SK-N-SH (cell line): ENCODE measurements at regions not wholly inside any gene's neighbourhood (a gene's known extent, or its start where the extent isn't known, plus 50 kb on each side); places are given as distances from the start of the nearest gene placed in this dataset.

ENCODE experiments used
- CTCF ChIA-PET: fragments of 300-600, 350-600 bp; formaldehyde crosslinking; extraction: SDS; loops from one replicate; lab custom pipeline; 2021; lab: Yijun Ruan, JAX
- POLR2A ChIA-PET: fragments of 350-600 bp; sonication (Branson Sonifier 250); formaldehyde crosslinking; extraction: SDS; loops from one replicate; lab custom pipeline; 2020; ENCODE audit warnings: antibody characterized with exemption, inconsistent platforms; lab: Yijun Ruan, JAX
- DNase-seq: peaks from one replicate; pipeline ENCODE4 v3.0.0; 2012
- H2AFZ ChIP-seq: fragments of 200-600 bp; sonication (generic); 2 replicates; pipeline ENCODE4 v1.8.1; 2016; ENCODE audit warnings: antibody characterized with exemption, mild to moderate bottlenecking, low read depth
- H3F3A ChIP-seq: fragments of 200-600 bp; sonication (generic); replicated peaks from 2 replicates; pipeline ENCODE3; 2016; ENCODE audit warnings: antibody characterized with exemption, mild to moderate bottlenecking; ENCODE audit not compliant: insufficient read depth
- H3K27ac ChIP-seq, 2 experiments: fragments of 200-500 bp in 1 of 2; fragments of 200-600 bp in 1 of 2; sonication (Bioruptor generic) in 1 of 2; sonication (generic), shearing (Covaris generic) in 1 of 2; 2 replicates each; pipeline versions ENCODE4 v1.5.1 to v1.6.1; 2014 to 2016; ENCODE audit warnings: low read depth in 2 of 2, inconsistent platforms in 1 of 2, low read length in 1 of 2, mild to moderate bottlenecking in 1 of 2, mixed read lengths in 1 of 2
- H3K27me3 ChIP-seq: fragments of 200-600 bp; sonication (generic), shearing (Covaris generic); 2 replicates; pipeline ENCODE4 v1.6.1; 2016; ENCODE audit warnings: mixed run types; ENCODE audit not compliant: insufficient read depth
- H3K36me3 ChIP-seq, 2 experiments: fragments of 200-500 bp in 1 of 2; fragments of 200-600 bp in 1 of 2; sonication (Bioruptor generic) in 1 of 2; sonication (generic) in 1 of 2; replicated peaks in 1 of 2; 2 replicates each; pipeline versions ENCODE3 to v1.5.1; 2014 to 2016; ENCODE audit warnings: low read length in 1 of 2, mild to moderate bottlenecking in 1 of 2; ENCODE audit not compliant: insufficient read depth in 2 of 2, control insufficient read depth in 1 of 2
- H3K4me1 ChIP-seq, 2 experiments: fragments of 200-500 bp in 1 of 2; fragments of 200-600 bp in 1 of 2; sonication (Bioruptor generic) in 1 of 2; sonication (generic), shearing (Covaris generic) in 1 of 2; 2 replicates each; pipeline versions ENCODE4 v1.5.1 to v1.6.1; 2014 to 2016; ENCODE audit warnings: low read depth in 1 of 2, low read length in 1 of 2, mixed run types in 1 of 2; ENCODE audit not compliant: insufficient read depth in 2 of 2, control insufficient read depth in 1 of 2
- H3K4me2 ChIP-seq: fragments of 200-600 bp; sonication (generic), shearing (Covaris generic); 2 replicates; pipeline ENCODE4 v1.6.1; 2017; ENCODE audit warnings: mixed run types
- H3K4me3 ChIP-seq, 2 experiments: fragments of 200-500 bp in 1 of 2; fragments of 200-600 bp in 1 of 2; sonication (Bioruptor generic) in 1 of 2; sonication (generic), shearing (Covaris generic) in 1 of 2; 2 replicates each; pipeline versions ENCODE4 v1.5.1 to v1.8.1; 2014 to 2016; ENCODE audit warnings: low read depth in 2 of 2, inconsistent platforms in 1 of 2, low read length in 1 of 2, mild to moderate bottlenecking in 1 of 2, mixed read lengths in 1 of 2, moderate library complexity in 1 of 2
- H3K79me2 ChIP-seq: fragments of 200-600 bp; sonication (generic); 2 replicates; pipeline ENCODE4 v1.8.1; 2017; ENCODE audit warnings: mild to moderate bottlenecking; ENCODE audit not compliant: insufficient read depth
- H3K9ac ChIP-seq: fragments of 200-600 bp; sonication (generic); 2 replicates; pipeline ENCODE4 v1.6.1; 2017; ENCODE audit warnings: mixed run types
- H3K9me2 ChIP-seq: fragments of 200-600 bp; sonication (generic); 2 replicates; pipeline ENCODE4 v1.6.1; 2017; ENCODE audit warnings: mixed run types
- H3K9me3 ChIP-seq: fragments of 200-600 bp; sonication (generic); 2 replicates; pipeline ENCODE4 v1.6.1; 2017; ENCODE audit warnings: mixed run types, mild to moderate bottlenecking, moderate library complexity
- H4K20me1 ChIP-seq: fragments of 200-600 bp; sonication (generic); 2 replicates; pipeline ENCODE4 v1.6.1; 2017; ENCODE audit warnings: mild to moderate bottlenecking, mixed run types; ENCODE audit not compliant: insufficient read depth
- CHD2 ChIP-seq: fragments of 150-350 bp; IDR thresholded peaks from 2 replicates; pipeline ENCODE4 v1.6.1; 2018; ENCODE audit warnings: low read length; ENCODE audit not compliant: partially characterized antibody
- EP300 ChIP-seq, 2 experiments: IDR thresholded peaks; 2 replicates each; pipeline versions ENCODE4 v1.4.0 to v1.6.1; 2012; ENCODE audit warnings: borderline replicate concordance in 1 of 2, low read depth in 1 of 2, low read length in 1 of 2
- EZH2phosphoT487 ChIP-seq: fragments of 200-600 bp; sonication (generic); IDR thresholded peaks from 2 replicates; pipeline ENCODE4 v1.6.1; 2017; ENCODE audit warnings: low read depth, mixed run types, mild to moderate bottlenecking, antibody characterized with exemption, moderate library complexity, borderline replicate concordance
- FOSL2 ChIP-seq: IDR thresholded peaks from 2 replicates; pipeline ENCODE4 v1.4.0; 2012; ENCODE audit warnings: low read depth, mild to moderate bottlenecking, moderate library complexity, borderline replicate concordance
- JUND ChIP-seq: IDR thresholded peaks from 2 replicates; pipeline ENCODE4 v1.4.0; 2012
- MEF2A ChIP-seq: IDR thresholded peaks from 2 replicates; pipeline ENCODE4 v1.4.0; 2012; ENCODE audit warnings: low read depth, borderline replicate concordance
- NFIC ChIP-seq: IDR thresholded peaks from 2 replicates; pipeline ENCODE4 v1.4.0; 2012; ENCODE audit warnings: borderline replicate concordance
- NRF1 ChIP-seq: IDR thresholded peaks from 2 replicates; pipeline ENCODE4 v1.6.1; 2012; ENCODE audit warnings: low read depth, mild to moderate bottlenecking, low read length
- POLR2AphosphoS5 ChIP-seq: IDR thresholded peaks from 2 replicates; pipeline ENCODE4 v1.6.1; 2012; ENCODE audit warnings: low read depth, low read length
- RCOR1 ChIP-seq: fragments of 150-350 bp; IDR thresholded peaks from 2 replicates; pipeline ENCODE4 v1.6.1; 2017; ENCODE audit warnings: antibody characterized with exemption, low read length
- RFX5 ChIP-seq: IDR thresholded peaks from 2 replicates; pipeline ENCODE4 v1.6.1; 2012; ENCODE audit warnings: mild to moderate bottlenecking, improper control_type of control experiment, low read length
- RXRA ChIP-seq: IDR thresholded peaks from 2 replicates; pipeline ENCODE4 v1.4.0; 2012; ENCODE audit warnings: low read depth, mild to moderate bottlenecking, borderline replicate concordance
- SIN3A ChIP-seq: IDR thresholded peaks from 2 replicates; pipeline ENCODE4 v1.6.1; 2012; ENCODE audit warnings: low read depth, mild to moderate bottlenecking, low read length, moderate library complexity, borderline replicate concordance
- TAF1 ChIP-seq: IDR thresholded peaks from 2 replicates; pipeline ENCODE4 v1.6.1; 2012; ENCODE audit warnings: low read depth, mild to moderate bottlenecking, low read length, moderate library complexity, borderline replicate concordance
- TCF12 ChIP-seq: IDR thresholded peaks from 2 replicates; pipeline ENCODE4 v1.4.0; 2012
- WGBS: methylation state at CpG from one replicate; pipeline ENCODE4 v1.1.6; 2017; ENCODE audit warnings: low lambda C conversion rate; 5-methylcytosine and 5-hydroxymethylcytosine counted together
- TF ChIP-seq, protein P1 (sequence below): fragments of 200-600 bp; sonication (generic); IDR thresholded peaks from 2 replicates; pipeline ENCODE4 v1.6.1; 2017; ENCODE audit warnings: antibody characterized with exemption, mild to moderate bottlenecking, moderate library complexity
- TF ChIP-seq, protein P2 (sequence below): fragments of 150-350 bp; IDR thresholded peaks from 2 replicates; pipeline ENCODE4 v1.6.1; 2017; ENCODE audit warnings: antibody characterized with exemption, low read length, low read depth, borderline replicate concordance
- TF ChIP-seq, protein P3 (sequence below): IDR thresholded peaks from 2 replicates; pipeline ENCODE4 v1.4.0; 2012; ENCODE audit warnings: low read depth, borderline replicate concordance

DNA sequence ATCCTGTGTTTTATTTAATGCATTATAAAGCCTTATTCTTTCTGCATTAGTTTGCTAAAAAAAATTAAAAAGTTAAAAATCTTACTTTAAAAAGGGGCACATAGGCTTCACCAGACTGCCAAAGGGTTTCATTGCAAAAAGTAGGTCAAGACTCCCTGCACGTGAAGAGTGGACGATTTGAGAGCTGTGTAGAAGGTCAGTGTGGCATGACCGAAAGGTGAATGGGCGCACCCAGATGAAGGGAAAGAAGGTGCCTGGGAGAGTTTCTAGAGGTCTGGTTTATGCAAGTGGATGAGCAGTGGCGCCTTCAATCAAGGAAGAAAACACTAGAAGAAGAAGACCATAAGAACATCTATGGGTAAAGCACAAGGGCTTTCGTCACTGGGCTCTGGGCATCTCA, 111.0 kb downstream of the SP3 start:
- no peaks in the 10 kb centered on the region for H3K9me3 ChIP-seq
- H3K9ac ChIP-seq = no peak overlapping the region
- POLR2A ChIA-PET = no interaction called here
- H3K79me2 ChIP-seq = no peaks in the 10 kb centered on the region
- no peaks in the 10 kb centered on the region for H3K36me3 ChIP-seq
- no peak overlapping the region for H3K27ac ChIP-seq
- no peak overlapping the region for H3K4me3 ChIP-seq
- H3K4me1 ChIP-seq = peaks cover 4% of the 10 kb centered on the region in 2 experiments; a peak in 1 of 4 replicates
- DNase-seq = no peak
- CTCF ChIA-PET = no interaction called here
- no peaks in the 10 kb centered on the region for H4K20me1 ChIP-seq
- no peaks in the 10 kb centered on the region; the same call in 1 of the 2 replicates for H3K27me3 ChIP-seq
- WGBS = 94% methylated on average over 6 of the region's 6 CpGs
- TF ChIP-seq RXRA (no peak), JUND (no peak), POLR2AphosphoS5 (no peak), EZH2phosphoT487 (no peak), NFIC (no peak), CHD2 (no peak), TCF12 (no peak), MEF2A (no peak), EP300 (IDR thresholded peaks at IDR 0.05; ENCODE audit: borderline replicate concordance in 1 of 2, low read depth in 1 of 2, low read length in 1 of 2) (no peak)
- TF ChIP-seq, protein P1, sequence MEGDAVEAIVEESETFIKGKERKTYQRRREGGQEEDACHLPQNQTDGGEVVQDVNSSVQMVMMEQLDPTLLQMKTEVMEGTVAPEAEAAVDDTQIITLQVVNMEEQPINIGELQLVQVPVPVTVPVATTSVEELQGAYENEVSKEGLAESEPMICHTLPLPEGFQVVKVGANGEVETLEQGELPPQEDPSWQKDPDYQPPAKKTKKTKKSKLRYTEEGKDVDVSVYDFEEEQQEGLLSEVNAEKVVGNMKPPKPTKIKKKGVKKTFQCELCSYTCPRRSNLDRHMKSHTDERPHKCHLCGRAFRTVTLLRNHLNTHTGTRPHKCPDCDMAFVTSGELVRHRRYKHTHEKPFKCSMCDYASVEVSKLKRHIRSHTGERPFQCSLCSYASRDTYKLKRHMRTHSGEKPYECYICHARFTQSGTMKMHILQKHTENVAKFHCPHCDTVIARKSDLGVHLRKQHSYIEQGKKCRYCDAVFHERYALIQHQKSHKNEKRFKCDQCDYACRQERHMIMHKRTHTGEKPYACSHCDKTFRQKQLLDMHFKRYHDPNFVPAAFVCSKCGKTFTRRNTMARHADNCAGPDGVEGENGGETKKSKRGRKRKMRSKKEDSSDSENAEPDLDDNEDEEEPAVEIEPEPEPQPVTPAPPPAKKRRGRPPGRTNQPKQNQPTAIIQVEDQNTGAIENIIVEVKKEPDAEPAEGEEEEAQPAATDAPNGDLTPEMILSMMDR = no peak
- no peaks in the 10 kb centered on the region for H3F3A ChIP-seq
- H3K4me2 ChIP-seq = no peak overlapping the region
- no peak overlapping the region for H2AFZ ChIP-seq
- H3K9me2 ChIP-seq = no peaks in the 10 kb centered on the region

DNA sequence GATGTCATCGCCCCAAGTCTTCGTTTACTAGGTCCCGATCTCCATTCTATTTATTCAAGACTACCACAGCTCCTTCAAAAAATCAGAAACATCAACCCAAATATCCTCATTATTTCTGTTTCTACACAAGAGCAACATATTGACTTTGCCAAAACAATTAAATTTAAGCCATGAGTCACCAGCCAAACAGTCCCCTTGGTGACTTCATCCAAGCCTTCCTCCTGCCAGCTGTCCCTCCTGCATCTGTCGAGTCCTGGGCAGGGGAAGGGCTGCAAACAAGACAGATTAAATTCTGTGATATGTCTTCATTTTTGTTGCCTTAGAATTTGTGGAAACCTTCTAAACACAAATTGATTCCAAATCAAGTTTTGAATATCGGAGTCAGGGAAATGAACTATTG, 110.3 kb downstream of the SP3 start:
- no peak overlapping the region for H3K4me2 ChIP-seq

DNA sequence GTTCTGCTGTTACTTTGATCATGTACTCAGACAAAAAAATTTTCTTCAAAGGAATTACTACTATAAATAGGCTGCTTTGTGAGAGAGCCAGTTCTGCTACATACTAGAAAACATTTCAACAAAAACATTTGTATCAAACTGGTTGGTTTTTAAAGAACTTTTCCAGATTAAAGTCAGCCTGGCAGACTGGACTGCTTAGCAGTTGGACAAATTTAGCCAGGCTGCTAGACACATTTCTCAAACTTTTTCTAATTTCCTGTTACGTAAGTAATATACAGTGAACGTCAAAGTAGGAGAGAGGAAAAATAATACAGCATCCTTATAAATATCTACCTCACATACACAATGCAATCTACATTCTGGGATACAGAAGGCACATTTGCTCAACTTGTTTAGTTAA, 109.5 kb downstream of the SP3 start:
- H3K36me3 ChIP-seq = no peaks in the 10 kb centered on the region
- H3K9ac ChIP-seq = no peak overlapping the region
- TF ChIP-seq TAF1 (no peak), NRF1 (no peak), RFX5 (no peak), MEF2A (no peak), TCF12 (no peak), FOSL2 (no peak), RCOR1 (no peak)
- TF ChIP-seq, protein P2, sequence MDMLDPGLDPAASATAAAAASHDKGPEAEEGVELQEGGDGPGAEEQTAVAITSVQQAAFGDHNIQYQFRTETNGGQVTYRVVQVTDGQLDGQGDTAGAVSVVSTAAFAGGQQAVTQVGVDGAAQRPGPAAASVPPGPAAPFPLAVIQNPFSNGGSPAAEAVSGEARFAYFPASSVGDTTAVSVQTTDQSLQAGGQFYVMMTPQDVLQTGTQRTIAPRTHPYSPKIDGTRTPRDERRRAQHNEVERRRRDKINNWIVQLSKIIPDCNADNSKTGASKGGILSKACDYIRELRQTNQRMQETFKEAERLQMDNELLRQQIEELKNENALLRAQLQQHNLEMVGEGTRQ = no peak
- TF ChIP-seq, protein P3, sequence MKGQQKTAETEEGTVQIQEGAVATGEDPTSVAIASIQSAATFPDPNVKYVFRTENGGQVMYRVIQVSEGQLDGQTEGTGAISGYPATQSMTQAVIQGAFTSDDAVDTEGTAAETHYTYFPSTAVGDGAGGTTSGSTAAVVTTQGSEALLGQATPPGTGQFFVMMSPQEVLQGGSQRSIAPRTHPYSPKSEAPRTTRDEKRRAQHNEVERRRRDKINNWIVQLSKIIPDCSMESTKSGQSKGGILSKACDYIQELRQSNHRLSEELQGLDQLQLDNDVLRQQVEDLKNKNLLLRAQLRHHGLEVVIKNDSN = no peak
- H3K79me2 ChIP-seq = no peaks in the 10 kb centered on the region
- peaks cover 4% of the 10 kb centered on the region in 2 experiments; a peak in 1 of 4 replicates for H3K4me1 ChIP-seq
- no peaks in the 10 kb centered on the region for H3K9me2 ChIP-seq
- no peaks in the 10 kb centered on the region for H3K9me3 ChIP-seq
- H4K20me1 ChIP-seq = no peaks in the 10 kb centered on the region
- no peak overlapping the region for H3K4me2 ChIP-seq
- no peaks in the 10 kb centered on the region for H3K27me3 ChIP-seq
- CTCF ChIA-PET = no interaction called here
- H2AFZ ChIP-seq = no peak overlapping the region
- POLR2A ChIA-PET = no interaction called here
- H3F3A ChIP-seq = no peaks in the 10 kb centered on the region
- no peak overlapping the region for H3K4me3 ChIP-seq
- WGBS = 54% methylated on average over 2 of the region's 2 CpGs
- no peak overlapping the region for H3K27ac ChIP-seq
- no peak for DNase-seq

More for the DNA sequence above, 110.3 kb downstream of the SP3 start:
- H3K9ac ChIP-seq = no peak overlapping the region
- H3K27ac ChIP-seq = no peak overlapping the region
- H3K4me1 ChIP-seq = peaks cover 4% of the 10 kb centered on the region in 2 experiments; a peak in 1 of 4 replicates
- H4K20me1 ChIP-seq = no peaks in the 10 kb centered on the region
- no peaks in the 10 kb centered on the region for H3K9me2 ChIP-seq
- H3K9me3 ChIP-seq = no peaks in the 10 kb centered on the region
- no peak for DNase-seq
- no peaks in the 10 kb centered on the region for H3K79me2 ChIP-seq
- 71% methylated on average over 5 of the region's 5 CpGs for WGBS
- no peak overlapping the region for H3K4me3 ChIP-seq
- TF ChIP-seq FOSL2 (0 out of 2 replicates have a peak, but pooled peaks have one; percentile 14), SIN3A (no peak), TCF12 (peak; percentile 26; the same call in 1 of the 2 replicates), RXRA (no peak)
- POLR2A ChIA-PET = no interaction called here
- H2AFZ ChIP-seq = no peak overlapping the region
- no peaks in the 10 kb centered on the region for H3K36me3 ChIP-seq
- H3K27me3 ChIP-seq = no peaks in the 10 kb centered on the region
- no peaks in the 10 kb centered on the region for H3F3A ChIP-seq
- CTCF ChIA-PET = no interaction called here
